Muscle of leg (tissue), 3 donors: ENCODE measurements at regions not wholly inside any gene's neighbourhood (a gene's known extent, or its start where the extent isn't known, plus 50 kb on each side); places are given as distances from the start of the nearest gene placed in this dataset.
A peak's percentile ranks its signal among the peaks of the same experiment; 100 is the strongest.

ENCODE experiments used
- DNase-seq: peaks from one replicate; pipeline ENCODE4 v3.0.0; 2013
- H3K27ac ChIP-seq: one replicate; pipeline ENCODE4 v1.5.1; 2013; ENCODE audit warnings: mild to moderate bottlenecking, low read length, control low read depth
- H3K27me3 ChIP-seq: one replicate; pipeline ENCODE4 v1.6.1; 2013; ENCODE audit warnings: low read length; ENCODE audit not compliant: control insufficient read depth, insufficient read depth
- H3K36me3 ChIP-seq: one replicate; pipeline ENCODE4 v1.6.1; 2013; ENCODE audit warnings: low read length; ENCODE audit not compliant: control insufficient read depth, insufficient read depth
- H3K4me1 ChIP-seq: one replicate; pipeline ENCODE4 v1.6.1; 2013; ENCODE audit warnings: low read length; ENCODE audit not compliant: control insufficient read depth, insufficient read depth
- H3K4me3 ChIP-seq: one replicate; pipeline ENCODE4 v1.5.1; 2013; ENCODE audit warnings: low read length, control low read depth
- H3K9me3 ChIP-seq: replicated peaks from 2 replicates; pipeline ENCODE4 v1.6.1; 2013; ENCODE audit warnings: low read depth, low read length; ENCODE audit not compliant: control insufficient read depth
- WGBS: methylation state at CpG from one replicate; pipeline ENCODE4 v1.1.5; 2013; ENCODE audit warnings: missing lambda C conversion rate; ENCODE audit not compliant: insufficient coverage; 5-methylcytosine and 5-hydroxymethylcytosine counted together

- no peak for DNase-seq
- Histone ChIP-seq H3K36me3 (no peaks in the 10 kb centered on the region), H3K27ac (no peak overlapping the region), H3K4me3 (no peak overlapping the region), H3K27me3 (no peaks in the 10 kb centered on the region), H3K4me1 (peaks cover 2% of the 10 kb centered on the region), H3K9me3 (no peaks in the 10 kb centered on the region)
- WGBS = no CpG with 5 or more reads among the region's 1 CpG
Measured at GRCh38 chr13:103758222-103758621, 692.0 kb upstream of the SLC10A2 start.

- Histone ChIP-seq H3K4me3 (no peak overlapping the region), H3K27me3 (no peaks in the 10 kb centered on the region), H3K27ac (no peak overlapping the region), H3K36me3 (no peaks in the 10 kb centered on the region), H3K4me1 (peaks cover 2% of the 10 kb centered on the region), H3K9me3 (no peaks in the 10 kb centered on the region)
- no peak for DNase-seq
Measured at GRCh38 chr13:103757361-103757760, 691.1 kb upstream of the SLC10A2 start.

- H3K4me3 ChIP-seq = no peak overlapping the region
- no peak for DNase-seq
- H3K4me1 ChIP-seq = peaks cover 2% of the 10 kb centered on the region
- H3K27ac ChIP-seq = no peak overlapping the region
- H3K27me3 ChIP-seq = no peaks in the 10 kb centered on the region
- WGBS = no CpG with 5 or more reads among the region's 2 CpGs
- H3K9me3 ChIP-seq = no peaks in the 10 kb centered on the region
- no peaks in the 10 kb centered on the region for H3K36me3 ChIP-seq
Measured at GRCh38 chr13:103754783-103755182, 688.6 kb upstream of the SLC10A2 start.

GRCh38 chr13:103734837-103735236, 668.6 kb upstream of the SLC10A2 start:
- H3K27me3 ChIP-seq = no peaks in the 10 kb centered on the region
- no peak overlapping the region for H3K27ac ChIP-seq
- no CpG with 5 or more reads among the region's 2 CpGs for WGBS
- no peak overlapping the region for H3K4me3 ChIP-seq
- H3K4me1 ChIP-seq = no peaks in the 10 kb centered on the region
- H3K9me3 ChIP-seq = no peaks in the 10 kb centered on the region
- no peak for DNase-seq
- no peaks in the 10 kb centered on the region for H3K36me3 ChIP-seq

- 92% methylated on average over 3 of the region's 5 CpGs for WGBS
- H3K4me3 ChIP-seq = no peak overlapping the region
- H3K27me3 ChIP-seq = no peaks in the 10 kb centered on the region
- H3K9me3 ChIP-seq = no peaks in the 10 kb centered on the region
- DNase-seq = no peak
- no peaks in the 10 kb centered on the region for H3K4me1 ChIP-seq
- H3K36me3 ChIP-seq = no peaks in the 10 kb centered on the region
- H3K27ac ChIP-seq = no peak overlapping the region
Measured at GRCh38 chr13:103731959-103732358, 665.7 kb upstream of the SLC10A2 start.

- Histone ChIP-seq H3K36me3 (no peaks in the 10 kb centered on the region), H3K4me3 (no peak overlapping the region), H3K27ac (no peak overlapping the region), H3K9me3 (no peaks in the 10 kb centered on the region), H3K4me1 (no peaks in the 10 kb centered on the region), H3K27me3 (no peaks in the 10 kb centered on the region)
- no peak for DNase-seq
- WGBS = 88% methylated on average over 4 of the region's 6 CpGs
Measured at GRCh38 chr13:103730407-103730806, 664.2 kb upstream of the SLC10A2 start.

- Histone ChIP-seq H3K27ac (no peak overlapping the region), H3K4me3 (no peak overlapping the region), H3K4me1 (no peaks in the 10 kb centered on the region), H3K36me3 (no peaks in the 10 kb centered on the region), H3K9me3 (no peaks in the 10 kb centered on the region), H3K27me3 (no peaks in the 10 kb centered on the region)
- WGBS = no CpG with 5 or more reads among the region's 1 CpG
- no peak for DNase-seq
Measured at GRCh38 chr13:103726808-103727207, 660.6 kb upstream of the SLC10A2 start.

GRCh38 chr13:103716718-103717117, 650.5 kb upstream of the SLC10A2 start:
- Histone ChIP-seq H3K9me3 (no peaks in the 10 kb centered on the region), H3K36me3 (no peaks in the 10 kb centered on the region), H3K27me3 (no peaks in the 10 kb centered on the region), H3K4me3 (no peak overlapping the region), H3K4me1 (no peaks in the 10 kb centered on the region), H3K27ac (no peak overlapping the region)
- peak; percentile 70 for DNase-seq
- 0% methylated on average over 1 of the region's 1 CpG for WGBS

GRCh38 chr13:103715335-103715734, 649.1 kb upstream of the SLC10A2 start:
- Histone ChIP-seq H3K9me3 (no peaks in the 10 kb centered on the region), H3K4me1 (no peaks in the 10 kb centered on the region), H3K27ac (no peak overlapping the region), H3K36me3 (no peaks in the 10 kb centered on the region), H3K27me3 (no peaks in the 10 kb centered on the region), H3K4me3 (no peak overlapping the region)
- no peak for DNase-seq
- no CpG with 5 or more reads among the region's 5 CpGs for WGBS

GRCh38 chr13:103703246-103703645, 637.0 kb upstream of the SLC10A2 start:
- H3K4me3 ChIP-seq = no peak overlapping the region
- DNase-seq = no peak
- no peak overlapping the region for H3K27ac ChIP-seq
- H3K9me3 ChIP-seq = peaks cover 3% of the 10 kb centered on the region
- H3K36me3 ChIP-seq = no peaks in the 10 kb centered on the region
- no peaks in the 10 kb centered on the region for H3K4me1 ChIP-seq
- WGBS = no CpG with 5 or more reads among the region's 1 CpG
- no peaks in the 10 kb centered on the region for H3K27me3 ChIP-seq

GRCh38 chr13:103698000-103698399, 631.8 kb upstream of the SLC10A2 start:
- no peaks in the 10 kb centered on the region for H3K27me3 ChIP-seq
- no peak overlapping the region for H3K27ac ChIP-seq
- no peaks in the 10 kb centered on the region for H3K4me1 ChIP-seq
- no peaks in the 10 kb centered on the region for H3K36me3 ChIP-seq
- no peaks in the 10 kb centered on the region for H3K9me3 ChIP-seq
- no peak for DNase-seq
- 92% methylated on average over 2 of the region's 5 CpGs for WGBS
- no peak overlapping the region for H3K4me3 ChIP-seq
